Osteocyte (in vitro differentiated cells): ENCODE measurements at regions not wholly inside any gene's neighbourhood (a gene's known extent, or its start where the extent isn't known, plus 50 kb on each side); places are given as distances from the start of the nearest gene placed in this dataset.

Experiments used
- DNase-seq: peaks from one replicate; pipeline ENCODE4 v3.0.0; 2021; ENCODE audit warnings: mixed read lengths; ENCODE audit not compliant: unreplicated experiment; ENCODE audit errors: extremely low spot score
- H3K27ac Mint-ChIP-seq: one replicate; pipeline ENCODE4 v1.8.0; 2021; ENCODE audit warnings: mild to moderate bottlenecking, mixed read lengths; ENCODE audit not compliant: unreplicated experiment
- H3K27me3 Mint-ChIP-seq: one replicate; pipeline ENCODE4 v1.8.0; 2021; ENCODE audit warnings: mixed read lengths; ENCODE audit not compliant: unreplicated experiment
- H3K36me3 Mint-ChIP-seq: one replicate; pipeline ENCODE4 v1.8.0; 2021; ENCODE audit warnings: mixed read lengths; ENCODE audit not compliant: unreplicated experiment
- H3K4me1 Mint-ChIP-seq: one replicate; pipeline ENCODE4 v1.8.0; 2021; ENCODE audit warnings: mixed read lengths; ENCODE audit not compliant: unreplicated experiment
- H3K4me3 Mint-ChIP-seq: one replicate; pipeline ENCODE4 v1.8.0; 2021; ENCODE audit warnings: mild to moderate bottlenecking, moderate library complexity, mixed read lengths; ENCODE audit not compliant: unreplicated experiment
- H3K9me3 Mint-ChIP-seq: one replicate; pipeline ENCODE4 v1.8.0; 2021; ENCODE audit warnings: mixed read lengths; ENCODE audit not compliant: unreplicated experiment
- CTCF ChIP-seq: fragments of 200-600 bp; sonication (generic); IDR thresholded peaks from 2 replicates; pipeline ENCODE4 v1.5.0; 2021; ENCODE audit warnings: antibody characterized with exemption, mild to moderate bottlenecking, moderate library complexity

GRCh38 chrX:104307341-104307740 lies 52.6 kb upstream of the ESX1 start:
- H3K9me3 Mint-ChIP-seq, result no peaks in the 10 kb centered on the region
- no peak overlapping the region for H3K4me3 Mint-ChIP-seq
- TF ChIP-seq CTCF, result no peak
- no peak for DNase-seq
- no peaks in the 10 kb centered on the region for H3K27me3 Mint-ChIP-seq
- H3K4me1 Mint-ChIP-seq, result no peaks in the 10 kb centered on the region
- no peak overlapping the region for H3K27ac Mint-ChIP-seq
- H3K36me3 Mint-ChIP-seq, result no peaks in the 10 kb centered on the region

DNA sequence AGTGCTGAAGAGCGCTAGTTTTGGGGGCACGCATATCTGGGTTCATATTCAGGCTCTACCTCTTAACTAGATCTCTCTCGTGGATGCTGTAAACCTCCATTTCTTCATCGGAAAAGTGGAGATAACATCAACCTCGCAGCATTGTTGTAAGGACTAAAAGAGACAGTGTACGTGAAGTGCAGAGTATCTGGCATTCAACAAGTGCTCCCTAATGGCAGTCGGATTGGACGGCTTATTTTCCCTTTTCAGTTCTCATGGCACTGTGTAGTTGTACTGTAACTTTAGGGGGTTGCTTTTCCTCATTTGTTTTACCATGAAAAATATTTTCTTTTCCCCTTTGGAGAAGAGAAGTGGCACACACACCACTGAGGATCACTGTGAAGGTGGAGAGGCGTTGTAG lies 51.4 kb upstream of the ESX1 start:
- no peaks in the 10 kb centered on the region for H3K36me3 Mint-ChIP-seq
- H3K4me3 Mint-ChIP-seq, result no peak overlapping the region
- no peak for TF ChIP-seq CTCF
- no peak overlapping the region for H3K27ac Mint-ChIP-seq
- no peaks in the 10 kb centered on the region for H3K27me3 Mint-ChIP-seq
- H3K9me3 Mint-ChIP-seq, result no peaks in the 10 kb centered on the region
- H3K4me1 Mint-ChIP-seq, result no peaks in the 10 kb centered on the region
- DNase-seq, result no peak
